ENCODE measurements at regions not wholly inside any gene's neighbourhood (a gene's known extent, or its start where the extent isn't known, plus 50 kb on each side); places are given as distances from the start of the nearest gene placed in this dataset.

DNA sequence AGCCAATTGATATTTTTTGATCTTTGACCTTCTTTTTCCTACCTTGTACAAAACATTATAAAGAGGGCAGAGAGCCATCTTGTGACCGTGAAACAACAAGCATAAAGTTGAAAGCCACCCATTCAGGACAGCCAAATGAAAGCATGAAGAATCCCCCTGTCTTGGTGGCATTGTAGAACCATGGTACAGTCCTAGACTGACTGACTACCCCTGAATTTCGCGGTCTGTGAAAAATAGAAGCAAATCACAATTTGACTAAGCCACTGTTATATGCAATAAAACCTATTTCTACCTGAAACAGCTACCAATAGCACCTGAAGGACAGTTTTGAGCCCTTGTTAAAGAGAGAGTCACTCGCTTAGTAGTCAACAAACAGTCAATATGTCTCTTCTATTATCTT is 527.4 kb downstream of the MID1IP1 start:
- TF ChIP-seq NFIC (IDR thresholded peaks at IDR 0.05): no peak
- no peak for TF ChIP-seq ZBTB7A (IDR thresholded peaks at IDR 0.05; ENCODE audit: low read depth)
- no peak for TF ChIP-seq TAF1 (IDR thresholded peaks at IDR 0.05; ENCODE audit: low read depth)
- TF ChIP-seq, protein P1, sequence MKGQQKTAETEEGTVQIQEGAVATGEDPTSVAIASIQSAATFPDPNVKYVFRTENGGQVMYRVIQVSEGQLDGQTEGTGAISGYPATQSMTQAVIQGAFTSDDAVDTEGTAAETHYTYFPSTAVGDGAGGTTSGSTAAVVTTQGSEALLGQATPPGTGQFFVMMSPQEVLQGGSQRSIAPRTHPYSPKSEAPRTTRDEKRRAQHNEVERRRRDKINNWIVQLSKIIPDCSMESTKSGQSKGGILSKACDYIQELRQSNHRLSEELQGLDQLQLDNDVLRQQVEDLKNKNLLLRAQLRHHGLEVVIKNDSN (IDR thresholded peaks at IDR 0.05): no peak
- no peak for TF ChIP-seq YY1 (IDR thresholded peaks at IDR 0.05; ENCODE audit: low read depth)
- no peak for TF ChIP-seq RAD21 (IDR thresholded peaks at IDR 0.05; ENCODE audit: low read depth)

DNA sequence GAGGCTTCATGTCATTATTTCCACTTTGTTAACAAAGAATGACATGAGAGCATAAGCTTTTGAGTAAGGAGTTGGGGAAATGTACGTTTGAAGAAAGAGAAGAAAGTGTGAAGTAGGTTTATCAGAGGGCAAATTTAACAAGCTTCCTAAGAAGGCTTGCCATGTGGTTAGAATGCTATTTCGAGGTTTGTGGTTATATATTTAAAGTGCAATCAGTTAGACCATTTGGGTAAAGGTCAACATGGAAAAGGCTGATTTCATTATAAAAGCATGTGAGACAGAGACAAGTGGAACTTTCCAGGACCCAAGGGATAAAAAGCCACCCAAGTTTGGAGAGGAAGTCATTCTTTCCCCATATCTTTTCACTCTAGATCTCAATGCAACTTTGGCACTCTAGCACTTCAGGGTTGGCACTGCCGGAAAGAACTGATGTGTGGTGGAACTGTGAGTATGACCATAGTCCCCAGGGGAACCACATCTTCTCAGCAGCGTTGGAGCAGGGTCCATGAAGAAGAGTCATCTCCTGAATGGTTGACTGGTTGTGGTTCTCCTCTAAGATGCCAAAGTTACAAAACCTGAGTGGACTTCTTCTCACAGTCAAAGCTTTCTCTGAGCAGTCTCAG is 529.9 kb downstream of the MID1IP1 start:
- no peak for TF ChIP-seq ZBTB7A (IDR thresholded peaks at IDR 0.05; ENCODE audit: low read depth)
- TF ChIP-seq, protein P2, sequence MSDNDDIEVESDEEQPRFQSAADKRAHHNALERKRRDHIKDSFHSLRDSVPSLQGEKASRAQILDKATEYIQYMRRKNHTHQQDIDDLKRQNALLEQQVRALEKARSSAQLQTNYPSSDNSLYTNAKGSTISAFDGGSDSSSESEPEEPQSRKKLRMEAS (IDR thresholded peaks at IDR 0.05): no peak
- no peak for TF ChIP-seq YY1 (IDR thresholded peaks at IDR 0.05; ENCODE audit: low read depth)
- TF ChIP-seq TCF12 (IDR thresholded peaks at IDR 0.05; ENCODE audit: low read depth): no peak
- TF ChIP-seq EGR1 (IDR thresholded peaks at IDR 0.05): no peak
- TF ChIP-seq, protein P3, sequence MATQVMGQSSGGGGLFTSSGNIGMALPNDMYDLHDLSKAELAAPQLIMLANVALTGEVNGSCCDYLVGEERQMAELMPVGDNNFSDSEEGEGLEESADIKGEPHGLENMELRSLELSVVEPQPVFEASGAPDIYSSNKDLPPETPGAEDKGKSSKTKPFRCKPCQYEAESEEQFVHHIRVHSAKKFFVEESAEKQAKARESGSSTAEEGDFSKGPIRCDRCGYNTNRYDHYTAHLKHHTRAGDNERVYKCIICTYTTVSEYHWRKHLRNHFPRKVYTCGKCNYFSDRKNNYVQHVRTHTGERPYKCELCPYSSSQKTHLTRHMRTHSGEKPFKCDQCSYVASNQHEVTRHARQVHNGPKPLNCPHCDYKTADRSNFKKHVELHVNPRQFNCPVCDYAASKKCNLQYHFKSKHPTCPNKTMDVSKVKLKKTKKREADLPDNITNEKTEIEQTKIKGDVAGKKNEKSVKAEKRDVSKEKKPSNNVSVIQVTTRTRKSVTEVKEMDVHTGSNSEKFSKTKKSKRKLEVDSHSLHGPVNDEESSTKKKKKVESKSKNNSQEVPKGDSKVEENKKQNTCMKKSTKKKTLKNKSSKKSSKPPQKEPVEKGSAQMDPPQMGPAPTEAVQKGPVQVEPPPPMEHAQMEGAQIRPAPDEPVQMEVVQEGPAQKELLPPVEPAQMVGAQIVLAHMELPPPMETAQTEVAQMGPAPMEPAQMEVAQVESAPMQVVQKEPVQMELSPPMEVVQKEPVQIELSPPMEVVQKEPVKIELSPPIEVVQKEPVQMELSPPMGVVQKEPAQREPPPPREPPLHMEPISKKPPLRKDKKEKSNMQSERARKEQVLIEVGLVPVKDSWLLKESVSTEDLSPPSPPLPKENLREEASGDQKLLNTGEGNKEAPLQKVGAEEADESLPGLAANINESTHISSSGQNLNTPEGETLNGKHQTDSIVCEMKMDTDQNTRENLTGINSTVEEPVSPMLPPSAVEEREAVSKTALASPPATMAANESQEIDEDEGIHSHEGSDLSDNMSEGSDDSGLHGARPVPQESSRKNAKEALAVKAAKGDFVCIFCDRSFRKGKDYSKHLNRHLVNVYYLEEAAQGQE (IDR thresholded peaks at IDR 0.05; ENCODE audit: low read depth): no peak
- TF ChIP-seq EP300 (IDR thresholded peaks at IDR 0.05; ENCODE audit: borderline replicate concordance): no peak
- TF ChIP-seq CEBPB (IDR thresholded peaks at IDR 0.05): no peak
- TF ChIP-seq TEAD4 (IDR thresholded peaks at IDR 0.05): no peak
- TF ChIP-seq CREB1 (IDR thresholded peaks at IDR 0.05; ENCODE audit: low read depth): no peak
- no peak for TF ChIP-seq NFIC (IDR thresholded peaks at IDR 0.05)
- no peak for TF ChIP-seq FOXM1 (IDR thresholded peaks at IDR 0.05; ENCODE audit: borderline replicate concordance, low read depth)
- TF ChIP-seq, protein P1 (IDR thresholded peaks at IDR 0.05): no peak

DNA sequence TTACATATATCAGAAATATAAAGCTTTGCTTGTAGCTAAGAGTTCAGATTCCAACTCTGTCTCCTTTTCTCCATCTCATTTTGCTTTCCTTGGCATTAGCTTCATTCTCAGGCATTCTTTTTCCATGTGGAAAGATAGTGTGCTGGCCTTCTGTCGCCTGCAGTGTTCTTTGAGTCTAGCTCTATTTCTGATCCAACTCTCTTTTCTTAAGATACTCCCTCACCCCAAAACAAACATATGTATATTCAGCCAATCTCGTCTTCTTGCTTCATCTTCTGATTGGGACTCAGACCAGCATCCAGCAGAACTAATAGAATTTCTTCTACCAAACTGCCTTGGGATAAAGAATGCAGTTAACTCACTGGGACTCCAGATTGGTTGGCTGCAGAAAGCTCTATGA is 532.2 kb downstream of the MID1IP1 start:
- TF ChIP-seq, protein P3 (IDR thresholded peaks at IDR 0.05; ENCODE audit: low read depth): no peak
- no peak for TF ChIP-seq ZBTB7A (IDR thresholded peaks at IDR 0.05; ENCODE audit: low read depth)
- TF ChIP-seq CREB1 (IDR thresholded peaks at IDR 0.05; ENCODE audit: low read depth): no peak
- TF ChIP-seq EGR1 (IDR thresholded peaks at IDR 0.05): no peak
- no peak for TF ChIP-seq RAD21 (IDR thresholded peaks at IDR 0.05; ENCODE audit: low read depth)
- TF ChIP-seq FOXM1 (IDR thresholded peaks at IDR 0.05; ENCODE audit: borderline replicate concordance, low read depth): no peak
- no peak for TF ChIP-seq EP300 (IDR thresholded peaks at IDR 0.05; ENCODE audit: borderline replicate concordance)
- no peak for TF ChIP-seq TCF12 (IDR thresholded peaks at IDR 0.05; ENCODE audit: low read depth)
- no peak for TF ChIP-seq TEAD4 (IDR thresholded peaks at IDR 0.05)

DNA sequence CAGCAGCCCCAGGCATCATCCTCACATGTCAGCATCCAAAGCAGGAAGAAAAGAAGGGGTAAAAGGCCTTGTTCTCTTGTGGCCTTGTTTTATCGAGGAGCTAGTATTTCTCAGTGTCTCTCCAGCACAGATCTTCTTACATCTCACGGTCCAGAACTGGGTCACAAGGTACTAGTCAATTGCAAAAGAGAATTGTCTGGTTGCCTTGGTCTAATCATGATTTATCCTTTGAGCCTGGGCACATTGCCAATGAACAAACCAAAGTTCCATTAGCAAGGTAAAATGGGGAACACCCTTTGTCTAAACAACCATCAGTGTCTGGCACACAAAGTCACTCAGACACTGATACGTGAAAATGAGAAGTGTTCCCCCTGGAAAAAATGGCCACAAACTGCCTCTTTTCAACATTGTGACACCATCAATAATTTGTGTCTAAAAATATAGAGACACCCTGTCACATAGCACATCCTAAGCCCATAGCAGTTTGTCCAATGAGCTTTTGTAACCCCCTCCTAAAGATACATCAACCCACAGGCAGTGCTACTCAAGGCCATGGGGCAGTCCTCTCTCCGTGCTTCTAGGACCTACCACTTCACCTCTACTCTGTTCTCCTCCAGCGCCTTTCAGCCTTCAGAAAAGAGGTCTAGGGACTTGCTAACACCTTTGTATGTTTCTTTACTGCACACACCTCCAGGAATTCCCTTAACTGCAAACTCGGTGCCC is 534.4 kb downstream of the MID1IP1 start:
- TF ChIP-seq, protein P1 (IDR thresholded peaks at IDR 0.05): no peak
- TF ChIP-seq ZBTB7A (IDR thresholded peaks at IDR 0.05; ENCODE audit: low read depth) (no peak), EP300 (IDR thresholded peaks at IDR 0.05; ENCODE audit: borderline replicate concordance) (no peak), TCF12 (IDR thresholded peaks at IDR 0.05; ENCODE audit: low read depth) (no peak), YY1 (IDR thresholded peaks at IDR 0.05; ENCODE audit: low read depth) (no peak), CREB1 (IDR thresholded peaks at IDR 0.05; ENCODE audit: low read depth) (no peak), CEBPB (IDR thresholded peaks at IDR 0.05) (no peak), EGR1 (IDR thresholded peaks at IDR 0.05) (no peak), NFIC (IDR thresholded peaks at IDR 0.05) (no peak), RAD21 (IDR thresholded peaks at IDR 0.05; ENCODE audit: low read depth) (no peak), FOXM1 (IDR thresholded peaks at IDR 0.05; ENCODE audit: borderline replicate concordance, low read depth) (no peak), TAF1 (IDR thresholded peaks at IDR 0.05; ENCODE audit: low read depth) (no peak), TEAD4 (IDR thresholded peaks at IDR 0.05) (no peak)
- TF ChIP-seq, protein P3 (IDR thresholded peaks at IDR 0.05; ENCODE audit: low read depth): no peak
- TF ChIP-seq, protein P2 (IDR thresholded peaks at IDR 0.05): no peak

All from Ishikawa (cell line).